ENCODE measurements at regions not wholly inside any gene's neighbourhood (a gene's known extent, or its start where the extent isn't known, plus 50 kb on each side); places are given as distances from the start of the nearest gene placed in this dataset.

GRCh38 chr2:238649123-238649522 lies 198.8 kb upstream of the TWIST2 start:
- H3K36me3 Mint-ChIP-seq (ENCODE audit: low read depth) = no peaks in the 10 kb centered on the region
- no peaks in the 10 kb centered on the region for H3K27me3 Mint-ChIP-seq (ENCODE audit: low read depth)
- peaks cover under 1% of the 10 kb centered on the region for H3K4me1 Mint-ChIP-seq (ENCODE audit: low read depth)
- H3K4me3 Mint-ChIP-seq = no peak overlapping the region
- H3K27ac Mint-ChIP-seq = no peak overlapping the region
- H3K9me3 Mint-ChIP-seq = no peaks in the 10 kb centered on the region

- no peak overlapping the region for H3K4me3 Mint-ChIP-seq
- H3K4me1 Mint-ChIP-seq (ENCODE audit: low read depth) = no peaks in the 10 kb centered on the region
- no peak overlapping the region for H3K27ac Mint-ChIP-seq
- no peaks in the 10 kb centered on the region for H3K27me3 Mint-ChIP-seq (ENCODE audit: low read depth)
- H3K9me3 Mint-ChIP-seq = no peaks in the 10 kb centered on the region
- no peaks in the 10 kb centered on the region for H3K36me3 Mint-ChIP-seq (ENCODE audit: low read depth)
Measured at GRCh38 chr2:238649936-238650518, 197.9 kb upstream of the TWIST2 start.

GRCh38 chr2:238650536-238650935 lies 197.3 kb upstream of the TWIST2 start:
- no peaks in the 10 kb centered on the region for H3K4me1 Mint-ChIP-seq (ENCODE audit: low read depth)
- no peaks in the 10 kb centered on the region for H3K27me3 Mint-ChIP-seq (ENCODE audit: low read depth)
- H3K27ac Mint-ChIP-seq = no peak overlapping the region
- H3K36me3 Mint-ChIP-seq (ENCODE audit: low read depth) = no peaks in the 10 kb centered on the region
- H3K9me3 Mint-ChIP-seq = no peaks in the 10 kb centered on the region
- H3K4me3 Mint-ChIP-seq = no peak overlapping the region

GRCh38 chr2:238651306-238652052 lies 196.4 kb upstream of the TWIST2 start:
- H3K9me3 Mint-ChIP-seq = no peaks in the 10 kb centered on the region
- no peaks in the 10 kb centered on the region for H3K36me3 Mint-ChIP-seq (ENCODE audit: low read depth)
- H3K27me3 Mint-ChIP-seq (ENCODE audit: low read depth) = peaks cover 3% of the 10 kb centered on the region
- H3K27ac Mint-ChIP-seq = no peak overlapping the region
- no peaks in the 10 kb centered on the region for H3K4me1 Mint-ChIP-seq (ENCODE audit: low read depth)
- H3K4me3 Mint-ChIP-seq = no peak overlapping the region

- Mint-ChIP-seq H3K4me1 (ENCODE audit: low read depth) (no peaks in the 10 kb centered on the region), H3K27ac (no peak overlapping the region), H3K27me3 (ENCODE audit: low read depth) (peaks cover 4% of the 10 kb centered on the region), H3K36me3 (ENCODE audit: low read depth) (no peaks in the 10 kb centered on the region), H3K9me3 (no peaks in the 10 kb centered on the region), H3K4me3 (no peak overlapping the region)
Measured at GRCh38 chr2:238652053-238652770, 195.7 kb upstream of the TWIST2 start.

GRCh38 chr2:238652771-238653157 lies 195.1 kb upstream of the TWIST2 start:
- Mint-ChIP-seq H3K4me3 (no peak overlapping the region), H3K9me3 (no peaks in the 10 kb centered on the region), H3K36me3 (ENCODE audit: low read depth) (no peaks in the 10 kb centered on the region), H3K27me3 (ENCODE audit: low read depth) (peaks cover 4% of the 10 kb centered on the region), H3K27ac (no peak overlapping the region), H3K4me1 (ENCODE audit: low read depth) (no peaks in the 10 kb centered on the region)

- no peak overlapping the region for H3K4me3 Mint-ChIP-seq
- peaks cover 4% of the 10 kb centered on the region for H3K27me3 Mint-ChIP-seq (ENCODE audit: low read depth)
- no peaks in the 10 kb centered on the region for H3K9me3 Mint-ChIP-seq
- H3K27ac Mint-ChIP-seq = no peak overlapping the region
- H3K36me3 Mint-ChIP-seq (ENCODE audit: low read depth) = no peaks in the 10 kb centered on the region
- H3K4me1 Mint-ChIP-seq (ENCODE audit: low read depth) = no peaks in the 10 kb centered on the region
Measured at GRCh38 chr2:238653431-238654109, 194.3 kb upstream of the TWIST2 start.

- H3K27ac Mint-ChIP-seq = no peak overlapping the region
- H3K4me3 Mint-ChIP-seq = no peak overlapping the region
- H3K27me3 Mint-ChIP-seq (ENCODE audit: low read depth) = peaks cover 4% of the 10 kb centered on the region
- no peaks in the 10 kb centered on the region for H3K9me3 Mint-ChIP-seq
- no peaks in the 10 kb centered on the region for H3K36me3 Mint-ChIP-seq (ENCODE audit: low read depth)
- no peaks in the 10 kb centered on the region for H3K4me1 Mint-ChIP-seq (ENCODE audit: low read depth)
Measured at GRCh38 chr2:238654479-238655197, 193.2 kb upstream of the TWIST2 start.

- peaks cover 4% of the 10 kb centered on the region for H3K27me3 Mint-ChIP-seq (ENCODE audit: low read depth)
- no peak overlapping the region for H3K4me3 Mint-ChIP-seq
- no peak overlapping the region for H3K27ac Mint-ChIP-seq
- no peaks in the 10 kb centered on the region for H3K4me1 Mint-ChIP-seq (ENCODE audit: low read depth)
- no peaks in the 10 kb centered on the region for H3K9me3 Mint-ChIP-seq
- H3K36me3 Mint-ChIP-seq (ENCODE audit: low read depth) = no peaks in the 10 kb centered on the region
Measured at GRCh38 chr2:238655198-238655860, 192.6 kb upstream of the TWIST2 start.

- no peak overlapping the region for H3K27ac Mint-ChIP-seq
- no peak overlapping the region for H3K4me3 Mint-ChIP-seq
- H3K27me3 Mint-ChIP-seq (ENCODE audit: low read depth) = peaks cover 4% of the 10 kb centered on the region
- H3K9me3 Mint-ChIP-seq = no peaks in the 10 kb centered on the region
- no peaks in the 10 kb centered on the region for H3K4me1 Mint-ChIP-seq (ENCODE audit: low read depth)
- H3K36me3 Mint-ChIP-seq (ENCODE audit: low read depth) = no peaks in the 10 kb centered on the region
Measured at GRCh38 chr2:238655974-238656722, 191.7 kb upstream of the TWIST2 start.

GRCh38 chr2:238657132-238658053 lies 190.5 kb upstream of the TWIST2 start:
- no peak overlapping the region for H3K27ac Mint-ChIP-seq
- H3K4me1 Mint-ChIP-seq (ENCODE audit: low read depth) = no peaks in the 10 kb centered on the region
- peaks cover 4% of the 10 kb centered on the region for H3K27me3 Mint-ChIP-seq (ENCODE audit: low read depth)
- no peaks in the 10 kb centered on the region for H3K9me3 Mint-ChIP-seq
- no peaks in the 10 kb centered on the region for H3K36me3 Mint-ChIP-seq (ENCODE audit: low read depth)
- H3K4me3 Mint-ChIP-seq = no peak overlapping the region

GRCh38 chr2:238658054-238658407 lies 189.9 kb upstream of the TWIST2 start:
- Mint-ChIP-seq H3K27me3 (ENCODE audit: low read depth) (peaks cover 4% of the 10 kb centered on the region), H3K27ac (no peak overlapping the region), H3K36me3 (ENCODE audit: low read depth) (no peaks in the 10 kb centered on the region), H3K4me1 (ENCODE audit: low read depth) (no peaks in the 10 kb centered on the region), H3K9me3 (peaks cover 4% of the 10 kb centered on the region), H3K4me3 (no peak overlapping the region)

Measured in T-helper 1 cell treated with Interleukin-12 subunit alpha and Interleukin-12 subunit beta and Interleukin-4 antibody, amounts not matched to agents 30 μg/mL and 1 μg/mL, for 36 hours (primary cell).